DMS53 treated with DMSO at 0.1 percent for 48 hours (cell line): ENCODE measurements at regions not wholly inside any gene's neighbourhood (a gene's known extent, or its start where the extent isn't known, plus 50 kb on each side); places are given as distances from the start of the nearest gene placed in this dataset.
"Not testable (repeated sequence)": the region's sequence is repeated elsewhere in the genome, so short reads cannot be mapped to it uniquely, and the experiment has no call there.

Experiments used
- DNase-seq: peaks from one replicate; lab custom pipeline; 2025; ENCODE audit not compliant: unreplicated experiment; lab: John Stamatoyannopoulos, UW

DNA sequence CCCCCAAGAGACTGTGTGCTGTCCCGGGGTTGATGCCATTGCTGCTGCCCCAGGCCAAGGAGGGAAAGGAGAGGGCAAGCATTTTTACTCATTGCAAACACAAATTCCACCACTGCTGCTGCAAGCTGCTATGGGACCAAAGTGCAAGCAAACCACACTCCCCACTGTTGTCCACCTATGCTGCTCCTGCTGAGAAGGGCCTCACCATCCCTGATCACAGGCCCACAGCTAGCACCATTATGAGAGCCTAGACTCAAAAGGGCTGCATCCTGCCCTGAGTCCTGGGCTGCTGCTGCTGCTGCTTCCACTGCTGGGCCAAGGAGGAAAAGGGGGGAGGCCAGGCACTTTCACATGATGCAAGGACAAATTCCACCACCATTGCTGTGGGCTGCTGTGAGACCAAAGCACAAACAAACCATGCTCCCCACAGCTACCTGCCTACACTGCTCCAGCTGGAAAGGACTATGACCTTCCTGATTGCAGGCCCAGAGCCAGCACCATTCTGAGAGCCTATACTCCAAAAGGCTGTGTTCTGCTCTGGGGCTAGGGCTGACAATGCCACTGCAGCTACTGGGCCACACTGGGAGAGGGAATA is 218.2 kb upstream of the ZCCHC13 start:
- no peak for DNase-seq

DNA sequence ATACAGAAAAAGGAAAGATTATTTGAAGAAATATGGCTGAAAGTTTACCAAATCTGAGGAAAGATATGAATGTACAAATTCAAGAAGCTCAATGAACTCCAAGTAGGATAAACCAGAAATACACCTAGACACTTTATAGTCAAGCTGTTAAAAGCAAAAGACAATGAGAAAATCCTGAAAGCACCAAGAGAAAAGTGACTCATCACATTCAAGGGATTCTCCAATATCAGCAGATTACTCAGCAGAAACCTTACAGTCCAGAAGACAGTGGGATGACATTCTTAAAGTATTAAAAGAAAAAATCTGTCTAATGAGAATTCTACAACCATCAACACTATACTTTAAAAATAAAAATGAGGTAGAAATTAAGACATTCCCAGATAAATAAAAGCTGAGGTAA is 223.8 kb upstream of the ZCCHC13 start:
- DNase-seq, result no peak

DNA sequence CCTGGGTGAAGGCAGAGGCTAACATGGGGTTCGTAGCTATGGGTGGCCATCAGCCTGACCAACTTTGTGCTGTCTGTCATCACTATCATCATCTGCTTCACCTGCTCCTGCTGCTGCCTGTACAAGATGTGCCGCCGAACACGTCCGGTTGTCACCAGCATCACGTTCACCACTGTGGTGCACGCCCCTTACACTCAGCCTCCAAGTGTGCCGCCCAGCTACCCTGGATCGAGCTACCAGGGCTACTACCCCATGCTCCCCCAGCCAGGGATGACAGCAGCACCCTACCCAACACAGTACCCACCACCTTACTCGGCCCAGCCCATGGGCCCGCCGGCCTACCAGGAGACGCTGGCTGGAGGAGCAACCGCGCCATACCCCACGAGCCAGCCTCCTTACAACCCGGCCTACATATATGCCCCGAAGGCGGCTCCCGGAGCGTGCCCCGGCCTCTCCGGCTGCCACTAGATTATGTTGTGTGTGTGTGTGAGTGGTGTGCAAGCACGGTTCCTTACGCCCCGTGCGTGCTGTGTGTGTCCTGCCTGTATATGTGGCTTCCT is 213.4 kb upstream of the XIST start:
- no peak for DNase-seq

DNA sequence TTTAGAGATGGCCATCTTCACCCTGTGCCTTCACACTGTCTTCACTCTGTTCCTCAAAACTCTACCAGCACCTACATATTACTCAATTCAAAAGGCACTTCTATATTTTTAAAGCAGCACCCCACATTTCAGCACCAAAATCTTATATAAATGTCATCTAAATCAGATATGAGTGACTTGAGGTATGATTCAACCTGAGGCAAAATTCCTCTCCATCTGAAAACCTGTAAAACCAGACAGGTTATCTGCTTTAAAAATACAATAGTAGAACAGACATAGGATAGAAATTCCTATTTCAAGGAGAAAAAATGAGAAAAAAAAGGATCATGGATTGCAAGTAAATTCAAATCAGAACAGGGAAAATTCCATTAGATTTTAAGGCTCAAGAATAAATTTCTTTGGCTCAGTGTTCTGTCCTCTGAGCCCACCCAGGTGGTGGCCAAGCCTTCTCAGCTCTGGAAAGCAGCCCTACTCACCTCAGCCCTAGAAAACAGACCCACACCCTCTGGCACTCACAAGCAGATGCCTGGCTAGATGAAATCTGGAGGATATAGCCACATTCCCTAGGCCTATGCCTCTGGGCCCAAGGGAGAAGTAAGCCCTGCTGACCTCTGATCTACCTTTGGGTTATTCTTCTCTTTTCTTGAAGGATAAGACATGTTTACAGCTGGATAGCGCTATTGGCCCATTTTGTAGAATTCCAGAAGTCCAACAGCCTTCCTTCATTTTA is 211.1 kb upstream of the XIST start:
- no peak for DNase-seq

DNA sequence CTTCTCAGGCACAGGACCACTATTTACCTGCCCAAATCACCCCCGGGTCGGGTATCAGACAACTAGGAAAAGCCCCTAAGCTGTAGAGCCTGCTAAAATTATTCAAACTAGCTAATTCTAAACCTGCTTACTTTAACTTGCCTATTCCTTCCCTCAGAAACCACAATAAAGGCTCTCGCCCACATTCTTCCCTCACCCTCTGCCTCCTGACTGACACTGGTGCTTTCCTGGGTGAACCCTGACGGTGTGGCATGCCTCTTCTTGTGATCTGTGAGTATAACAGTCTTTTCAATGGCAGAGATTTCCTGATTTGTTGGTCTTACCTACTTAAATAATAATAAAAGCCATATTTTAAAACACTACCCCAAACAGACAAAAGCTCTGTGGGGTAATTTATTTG is 209.4 kb upstream of the XIST start:
- DNase-seq, result no peak

DNA sequence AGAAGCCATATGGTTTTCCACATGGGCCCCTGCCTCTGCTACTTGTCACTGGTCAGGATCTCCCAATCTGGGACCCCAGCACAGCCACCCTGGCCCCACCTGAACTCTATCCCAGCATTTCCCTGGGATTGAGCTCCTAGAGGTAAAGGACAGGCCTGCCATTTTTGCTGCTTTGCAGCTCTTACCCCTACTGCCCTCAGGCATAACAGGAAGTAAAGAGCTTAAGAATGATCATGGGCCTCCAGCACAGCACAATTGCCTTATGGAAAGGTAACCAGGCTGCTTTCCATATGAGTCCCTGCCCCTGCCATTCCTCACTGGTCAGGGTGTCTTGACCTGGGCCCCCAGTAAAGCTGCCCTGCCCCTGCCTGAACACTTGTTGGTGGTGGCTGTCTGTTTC is 196.6 kb upstream of the XIST start:
- DNase-seq, result no peak

DNA sequence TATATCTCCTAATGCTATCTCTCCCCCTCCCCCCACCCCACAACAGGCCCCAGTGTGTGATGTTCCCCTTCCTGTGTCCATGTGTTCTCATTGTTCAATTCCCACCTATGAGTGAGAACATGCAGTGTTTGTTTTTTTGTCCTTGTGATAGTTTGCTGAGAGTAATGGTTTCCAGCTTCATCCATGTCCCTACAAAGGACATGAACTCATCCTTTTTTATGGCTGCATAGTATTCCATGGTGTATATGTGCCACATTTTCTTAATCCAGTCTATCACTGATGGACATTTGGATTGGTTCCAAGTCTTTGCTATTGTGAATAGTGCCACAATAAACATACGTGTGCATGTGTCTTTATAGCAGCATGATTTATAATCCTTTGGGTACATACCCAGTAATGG is 181.6 kb upstream of the XIST start:
- not testable (repeated sequence) for DNase-seq

DNA sequence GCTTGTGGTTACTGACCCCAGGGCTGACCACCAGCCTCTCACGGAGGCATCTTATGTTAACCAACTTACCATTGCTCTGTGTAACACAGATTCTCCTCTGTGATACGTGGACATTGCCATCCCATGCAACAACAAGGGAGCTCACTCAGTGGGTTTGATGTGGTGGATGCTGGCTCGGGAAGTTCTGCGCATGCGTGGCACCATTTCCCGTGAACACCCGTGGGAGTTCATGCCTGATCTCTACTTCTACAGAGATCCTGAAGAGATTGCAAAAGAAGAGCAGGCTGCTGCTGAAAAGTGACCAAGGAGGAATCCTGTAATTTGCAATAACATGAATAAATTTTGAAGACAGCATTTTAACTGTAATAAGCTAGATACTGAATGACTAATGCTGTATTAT is 179.0 kb upstream of the XIST start:
- DNase-seq, result not testable (repeated sequence)

DNA sequence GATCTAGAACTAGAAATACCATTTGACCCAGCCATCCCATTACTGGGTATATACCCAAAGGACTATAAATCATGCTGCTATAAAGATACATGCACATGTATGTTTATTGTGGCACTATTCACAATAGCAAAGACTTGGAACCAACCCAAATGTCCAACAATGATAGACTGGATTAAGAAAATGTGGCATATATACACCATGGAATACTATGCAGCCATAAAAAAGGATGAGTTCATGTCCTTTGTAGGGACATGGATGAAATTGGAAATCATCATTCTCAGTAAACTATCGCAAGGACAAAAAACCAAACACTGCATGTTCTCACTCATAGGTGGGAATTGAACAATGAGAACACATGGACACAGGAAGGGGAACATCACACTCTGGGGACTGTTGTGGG is 178.3 kb upstream of the XIST start:
- DNase-seq, result not testable (repeated sequence)

DNA sequence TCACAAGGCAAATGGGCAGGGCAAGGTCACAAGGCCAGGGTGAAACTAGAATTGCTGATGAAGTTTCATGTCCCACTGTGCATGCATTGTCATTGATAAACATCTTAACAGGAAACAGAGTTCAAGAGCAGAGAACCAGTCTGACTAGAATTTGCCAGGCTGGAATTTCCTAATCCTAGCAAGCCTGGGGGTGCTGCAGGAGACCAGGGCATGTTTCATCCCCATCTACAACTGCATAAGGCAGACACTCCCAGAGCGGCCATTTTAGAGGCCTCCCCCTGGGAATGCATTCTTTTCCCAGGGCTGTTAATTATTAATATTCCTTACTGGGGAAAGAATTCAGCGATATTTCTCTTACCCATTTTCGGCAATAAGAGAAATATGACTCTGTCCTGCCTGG is 172.6 kb upstream of the XIST start:
- not testable (repeated sequence) for DNase-seq

DNA sequence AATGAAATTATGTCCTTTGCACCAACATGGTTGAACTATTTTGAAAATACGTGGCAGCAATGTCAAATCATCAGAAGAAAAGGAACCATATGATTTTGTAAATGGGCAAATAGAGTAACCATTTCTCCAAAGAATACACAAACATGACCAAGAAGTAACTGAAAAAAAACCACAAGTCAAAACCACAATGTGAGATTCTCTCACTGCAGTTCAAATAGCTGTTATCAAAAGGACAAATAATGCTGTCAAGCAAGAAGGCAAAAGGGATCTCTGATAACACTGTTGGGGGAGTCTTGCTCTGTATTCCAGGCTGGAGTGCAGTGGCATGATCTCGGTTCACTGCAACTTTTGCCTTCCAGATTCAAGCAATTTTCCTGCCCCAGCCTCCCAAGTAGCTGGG is 170.7 kb upstream of the XIST start:
- DNase-seq, result no peak

DNA sequence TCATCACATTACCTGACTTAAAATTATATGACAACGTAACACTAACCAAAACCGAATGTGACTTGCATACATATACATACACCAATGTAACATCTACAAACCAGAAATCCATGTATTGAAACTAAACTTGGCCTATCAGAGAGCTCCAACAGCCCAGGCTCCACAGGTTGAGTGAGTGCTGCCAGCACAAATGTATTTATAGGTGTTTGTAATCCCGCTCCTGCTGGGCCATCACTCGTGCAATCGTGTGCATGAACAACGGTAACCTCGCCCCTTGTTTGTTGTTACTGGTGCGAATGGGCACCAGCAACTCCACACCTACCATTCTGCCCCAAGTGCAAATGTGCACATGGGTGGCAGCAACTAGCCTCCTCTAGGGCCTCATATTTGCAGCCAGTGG is 165.7 kb upstream of the XIST start:
- DNase-seq, result no peak

DNA sequence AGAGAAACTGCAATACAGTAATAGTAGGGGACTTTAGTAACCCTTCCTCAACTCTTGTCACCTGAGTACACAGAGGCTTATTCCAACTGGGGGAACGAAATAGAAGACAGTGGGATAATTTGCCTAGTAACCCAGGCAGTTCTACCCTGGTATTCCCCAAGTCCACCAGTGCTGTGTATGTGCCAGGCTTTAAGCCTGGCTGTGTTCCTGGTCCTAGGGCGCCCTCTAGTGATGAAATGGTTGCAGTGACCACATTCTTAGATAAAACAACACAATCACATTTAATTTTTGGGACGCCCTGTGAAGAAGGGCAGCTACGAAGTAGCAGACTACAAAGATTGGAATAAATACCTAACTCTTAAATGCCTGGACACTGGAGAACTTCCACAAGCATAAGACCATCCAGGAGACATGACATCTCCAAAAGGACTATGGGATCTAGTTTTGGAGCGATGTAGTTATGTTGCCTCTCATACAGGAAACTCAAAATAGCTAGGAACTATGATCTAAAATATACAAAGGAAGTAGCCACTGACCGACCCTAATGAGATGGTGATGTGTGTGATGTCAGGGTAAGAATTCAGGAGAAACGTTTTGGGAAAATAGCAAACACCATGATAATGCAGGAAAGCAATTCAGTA is 163.0 kb upstream of the XIST start:
- DNase-seq, result peak; percentile 38

DNA sequence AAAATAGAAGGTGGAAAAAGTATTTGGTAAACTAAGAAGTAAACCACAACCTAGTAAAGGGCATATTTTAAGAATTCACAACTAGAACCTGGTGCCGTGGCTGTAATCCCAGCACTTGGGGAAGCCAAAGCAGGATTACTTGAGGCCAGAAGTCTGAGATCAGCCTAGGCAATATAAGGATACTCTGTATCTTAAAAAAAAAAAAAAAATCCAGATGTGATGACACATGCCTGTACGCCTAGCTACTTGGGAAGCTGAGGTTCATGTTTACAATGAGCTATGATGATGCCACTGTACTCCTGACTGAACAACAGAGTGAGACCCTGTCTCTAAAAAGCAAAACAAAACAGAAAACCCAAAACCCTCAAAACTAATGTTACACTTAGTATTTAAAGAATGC is 156.5 kb upstream of the XIST start:
- no peak for DNase-seq

DNA sequence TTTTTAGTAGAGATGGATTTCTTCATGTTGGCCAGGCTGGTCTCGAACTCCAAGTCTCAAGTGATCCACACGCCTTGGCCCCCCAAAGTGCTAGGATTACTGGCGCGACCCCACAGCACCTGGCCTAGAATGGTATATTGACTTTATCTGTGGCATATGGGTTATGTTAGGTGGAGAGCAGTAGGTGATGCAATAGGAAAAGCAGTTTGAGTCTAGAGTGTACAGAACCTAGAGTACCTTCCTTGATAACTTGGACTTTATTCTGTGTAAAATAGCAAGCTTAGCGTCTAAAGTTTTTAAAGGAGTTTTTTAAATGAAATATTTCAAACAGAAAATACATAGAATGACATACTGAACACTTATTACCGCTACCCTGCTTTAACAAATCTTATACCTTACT is 139.5 kb upstream of the XIST start:
- DNase-seq, result no peak

DNA sequence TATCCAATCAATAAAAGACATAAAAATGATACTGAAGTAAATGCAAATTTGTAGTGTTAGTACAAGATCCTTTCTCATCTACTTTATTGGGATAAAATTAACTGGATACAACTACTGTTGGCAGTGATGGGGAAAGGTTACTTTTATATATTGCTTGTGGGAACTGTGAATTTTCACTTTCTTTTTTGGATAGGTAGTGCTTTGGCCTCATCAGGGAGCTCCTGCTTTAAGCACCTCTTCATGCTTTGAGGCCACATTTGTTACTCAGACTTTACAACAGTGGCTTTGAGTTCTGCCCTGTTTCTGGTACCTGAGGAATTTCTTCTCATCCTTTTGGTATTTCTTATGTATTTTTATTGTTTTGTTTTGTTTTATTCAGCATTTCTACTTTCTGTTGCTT is 134.7 kb upstream of the XIST start:
- DNase-seq, result no peak

DNA sequence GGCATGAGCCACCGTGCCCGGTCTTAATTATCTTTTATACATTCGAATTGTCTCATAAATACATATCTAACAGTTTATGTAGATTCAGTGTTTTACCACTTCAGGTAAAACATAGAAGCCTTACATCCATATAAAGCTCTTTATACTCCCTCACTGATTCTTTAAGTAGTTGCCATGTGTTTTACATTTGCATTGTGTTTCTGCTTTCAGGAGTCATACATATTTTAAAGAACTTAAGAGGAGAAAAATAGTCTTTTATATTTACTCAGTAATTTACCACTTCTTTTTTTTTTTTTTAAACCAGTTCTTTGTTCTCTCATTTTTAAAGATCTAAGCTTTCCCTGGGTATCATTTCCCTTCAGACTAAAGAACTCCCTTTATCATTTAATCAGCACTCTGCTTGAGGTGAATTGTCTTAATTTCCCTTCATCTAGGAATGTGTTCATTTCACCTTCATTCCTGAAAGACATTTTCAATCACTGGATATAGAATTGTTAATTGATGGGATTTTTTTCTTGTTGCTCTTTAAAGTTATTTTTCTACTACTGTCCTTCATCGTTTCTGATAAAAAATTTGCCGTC is 127.1 kb upstream of the XIST start:
- DNase-seq, result no peak

DNA sequence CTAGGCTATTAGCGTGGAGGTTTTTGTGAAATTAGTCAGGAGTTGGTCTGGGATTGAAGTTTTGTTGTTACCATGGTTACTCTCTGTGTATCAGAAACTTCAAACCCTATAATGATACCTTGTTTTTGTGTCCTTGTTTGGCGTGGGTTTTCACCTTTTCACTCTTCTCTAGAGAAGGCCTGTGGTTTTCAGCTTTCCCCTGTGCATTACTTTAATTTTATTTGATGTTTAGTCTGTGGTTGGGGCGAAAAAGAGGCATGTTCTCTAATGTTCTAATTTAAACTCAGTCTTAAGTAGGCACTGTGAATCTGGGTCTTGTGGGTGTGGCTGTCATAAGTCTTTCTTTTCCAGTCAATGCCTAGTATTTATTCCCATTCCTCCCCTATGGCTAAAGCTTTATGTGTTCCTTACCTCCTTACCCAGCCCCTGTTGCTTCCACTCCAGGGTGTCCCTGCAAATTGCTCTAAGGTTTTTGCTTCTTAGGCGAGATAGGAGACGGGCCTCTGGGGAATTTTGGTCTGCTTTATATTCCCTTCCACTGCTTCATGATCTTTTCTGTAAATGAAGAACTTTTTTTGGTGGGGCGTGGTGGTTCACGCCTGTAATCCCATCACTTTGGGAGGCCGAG is 125.1 kb upstream of the XIST start:
- no peak for DNase-seq

DNA sequence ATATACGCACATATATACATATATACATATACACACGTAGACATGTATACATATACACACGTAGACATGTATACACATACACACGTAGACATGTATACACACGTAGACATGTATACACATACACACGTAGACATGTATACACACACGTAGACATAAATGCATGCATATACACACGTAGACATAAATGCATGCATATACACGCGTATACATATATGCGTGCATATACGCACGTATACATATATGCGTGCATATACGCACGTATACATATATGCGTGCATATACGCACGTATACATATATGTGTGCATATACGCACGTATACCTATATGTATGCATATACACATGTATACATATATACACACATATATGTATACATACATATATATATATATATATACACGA is 114.9 kb upstream of the XIST start:
- DNase-seq, result not testable (repeated sequence)

DNA sequence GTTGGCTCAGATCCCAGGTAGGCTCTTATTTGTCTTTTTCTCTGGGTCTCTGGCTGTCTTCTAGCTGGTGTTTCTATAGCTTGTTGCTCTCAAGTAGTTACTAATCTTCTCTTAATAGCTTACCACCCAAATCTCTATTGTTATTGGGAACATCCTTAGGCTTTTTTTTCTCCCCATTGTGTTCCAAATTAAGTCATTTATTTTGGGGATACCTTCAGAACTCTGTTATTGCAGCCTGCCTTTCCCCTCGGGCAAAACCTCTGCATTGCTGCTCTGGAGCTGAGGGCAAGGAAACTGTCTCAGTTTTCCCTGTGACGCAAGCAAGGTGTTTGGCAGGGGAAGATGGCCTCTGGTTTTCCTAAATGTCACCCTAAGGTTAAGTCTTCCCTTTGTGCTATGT is 113.3 kb upstream of the XIST start:
- DNase-seq, result no peak

DNA sequence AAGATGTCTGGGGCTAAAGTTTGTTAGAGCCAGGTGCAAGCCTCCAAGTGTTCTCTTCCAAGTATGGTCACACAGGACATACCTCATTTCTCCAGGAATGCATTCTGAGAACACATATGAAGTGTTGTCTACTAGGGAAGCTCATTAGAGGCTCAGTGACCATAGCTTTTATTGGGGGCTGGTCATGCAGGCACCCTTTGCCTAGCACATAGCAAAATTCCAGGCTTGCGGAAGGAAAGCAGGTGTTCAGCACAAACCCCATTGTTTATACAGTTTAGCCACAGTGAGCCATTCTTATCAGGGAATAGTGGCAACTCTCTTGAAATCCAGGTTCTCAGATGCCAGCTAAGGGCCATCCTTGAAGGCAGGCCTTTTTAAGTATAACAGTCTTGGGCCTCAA is 112.1 kb upstream of the XIST start:
- DNase-seq, result no peak
